Breast epithelium (tissue), 3 donors: ENCODE measurements at regions not wholly inside any gene's neighbourhood (a gene's known extent, or its start where the extent isn't known, plus 50 kb on each side); places are given as distances from the start of the nearest gene placed in this dataset.

Experiments used
- POLR2A ChIP-seq: fragments of 450-650 bp; IDR thresholded peaks from one replicate; pipeline ENCODE4 v1.6.1; 2016; ENCODE audit warnings: antibody characterized with exemption, mild to moderate bottlenecking, moderate library complexity
- TF ChIP-seq, protein P1 (sequence below), 3 donors: fragments of 450-650 bp; IDR thresholded peaks; one replicate each; pipeline ENCODE4 v1.5.1; 2016 to 2017; ENCODE audit warnings: antibody characterized with exemption in 3 of 3, mild to moderate bottlenecking in 3 of 3, moderate library complexity in 3 of 3

DNA sequence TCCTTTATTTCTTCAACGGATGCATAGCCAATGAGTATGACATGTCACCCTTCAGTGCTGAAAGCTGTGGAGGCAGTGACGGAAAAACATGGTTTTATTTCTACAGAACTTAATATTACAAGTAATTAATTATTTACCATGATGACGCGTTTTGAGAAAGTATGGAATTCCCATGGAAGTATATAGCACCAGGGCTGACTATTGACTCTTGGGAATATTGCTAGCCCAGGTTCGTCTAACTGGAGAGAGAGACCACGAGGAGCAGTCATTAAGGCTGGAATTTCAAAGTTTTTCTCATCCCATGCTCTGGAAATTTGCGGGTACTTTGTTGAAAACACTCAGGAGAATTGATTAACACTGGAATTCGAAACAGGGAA, 155.2 kb upstream of the PRSS16 start:
- TF ChIP-seq, protein P1, sequence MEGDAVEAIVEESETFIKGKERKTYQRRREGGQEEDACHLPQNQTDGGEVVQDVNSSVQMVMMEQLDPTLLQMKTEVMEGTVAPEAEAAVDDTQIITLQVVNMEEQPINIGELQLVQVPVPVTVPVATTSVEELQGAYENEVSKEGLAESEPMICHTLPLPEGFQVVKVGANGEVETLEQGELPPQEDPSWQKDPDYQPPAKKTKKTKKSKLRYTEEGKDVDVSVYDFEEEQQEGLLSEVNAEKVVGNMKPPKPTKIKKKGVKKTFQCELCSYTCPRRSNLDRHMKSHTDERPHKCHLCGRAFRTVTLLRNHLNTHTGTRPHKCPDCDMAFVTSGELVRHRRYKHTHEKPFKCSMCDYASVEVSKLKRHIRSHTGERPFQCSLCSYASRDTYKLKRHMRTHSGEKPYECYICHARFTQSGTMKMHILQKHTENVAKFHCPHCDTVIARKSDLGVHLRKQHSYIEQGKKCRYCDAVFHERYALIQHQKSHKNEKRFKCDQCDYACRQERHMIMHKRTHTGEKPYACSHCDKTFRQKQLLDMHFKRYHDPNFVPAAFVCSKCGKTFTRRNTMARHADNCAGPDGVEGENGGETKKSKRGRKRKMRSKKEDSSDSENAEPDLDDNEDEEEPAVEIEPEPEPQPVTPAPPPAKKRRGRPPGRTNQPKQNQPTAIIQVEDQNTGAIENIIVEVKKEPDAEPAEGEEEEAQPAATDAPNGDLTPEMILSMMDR (IDR thresholded peaks at IDR 0.05) = no peak
- TF ChIP-seq POLR2A = no peak
